DMS153 treated with DMSO at 0.1 percent for 48 hours (cell line): ENCODE measurements at regions not wholly inside any gene's neighbourhood (a gene's known extent, or its start where the extent isn't known, plus 50 kb on each side); places are given as distances from the start of the nearest gene placed in this dataset.
"Not testable (repeated sequence)": the region's sequence is repeated elsewhere in the genome, so short reads cannot be mapped to it uniquely, and the experiment has no call there.

Experiments
- DNase-seq: peaks from one replicate; lab custom pipeline; 2025; ENCODE audit not compliant: unreplicated experiment; lab: John Stamatoyannopoulos, UW

GRCh38 chr18:25590456-25590855 is 238.5 kb upstream of the ZNF521 start:
- DNase-seq = no peak

- no peak for DNase-seq
These were observed 235.6 kb upstream of the ZNF521 start for GRCh38 chr18:25587545-25587944.

- DNase-seq = no peak
These were observed 217.0 kb upstream of the ZNF521 start for GRCh38 chr18:25568986-25569385.

- no peak for DNase-seq
These were observed 212.1 kb upstream of the ZNF521 start for GRCh38 chr18:25563816-25564683.

- DNase-seq = no peak
These were observed 211.4 kb upstream of the ZNF521 start for GRCh38 chr18:25563346-25563745.

GRCh38 chr18:25561918-25562317 is 210.0 kb upstream of the ZNF521 start:
- no peak for DNase-seq

- no peak for DNase-seq
These were observed 208.4 kb upstream of the ZNF521 start for GRCh38 chr18:25560369-25560768.

GRCh38 chr18:25557011-25557410 is 205.0 kb upstream of the ZNF521 start:
- DNase-seq = no peak

- no peak for DNase-seq
These were observed 201.8 kb upstream of the ZNF521 start for GRCh38 chr18:25553631-25554263.

GRCh38 chr18:25544546-25545287 is 192.8 kb upstream of the ZNF521 start:
- DNase-seq = no peak

GRCh38 chr18:25538175-25538922 is 186.4 kb upstream of the ZNF521 start:
- no peak for DNase-seq

- no peak for DNase-seq
These were observed 183.5 kb upstream of the ZNF521 start for GRCh38 chr18:25535495-25535894.

- no peak for DNase-seq
These were observed 182.4 kb upstream of the ZNF521 start for GRCh38 chr18:25534401-25534800.

GRCh38 chr18:25533218-25533617 is 181.3 kb upstream of the ZNF521 start:
- no peak for DNase-seq

- no peak for DNase-seq
These were observed 179.2 kb upstream of the ZNF521 start for GRCh38 chr18:25531207-25531606.

GRCh38 chr18:25525789-25526188 is 173.8 kb upstream of the ZNF521 start:
- not testable (repeated sequence) for DNase-seq

- DNase-seq = no peak
These were observed 166.7 kb upstream of the ZNF521 start for GRCh38 chr18:25518716-25519053.

- DNase-seq = no peak
These were observed 166.1 kb upstream of the ZNF521 start for GRCh38 chr18:25517881-25518715.

- DNase-seq = no peak
These were observed 165.0 kb upstream of the ZNF521 start for GRCh38 chr18:25516747-25517498.

- no peak for DNase-seq
These were observed 164.2 kb upstream of the ZNF521 start for GRCh38 chr18:25516121-25516520.
